Stimulated activated CD4-positive, alpha-beta T cell treated with anti-CD3 and anti-CD28 coated beads, Interleukin-2, amount 100 ng/mL, for 48 hours (primary cell): ENCODE measurements at regions not wholly inside any gene's neighbourhood (a gene's known extent, or its start where the extent isn't known, plus 50 kb on each side); places are given as distances from the start of the nearest gene placed in this dataset.
"Not testable (repeated sequence)": the region's sequence is repeated elsewhere in the genome, so short reads cannot be mapped to it uniquely, and the experiment has no call there.

Experiments used
- DNase-seq, 2 donors: peaks; one replicate each; pipeline ENCODE4 v3.0.0-alpha.2; 2020

DNA sequence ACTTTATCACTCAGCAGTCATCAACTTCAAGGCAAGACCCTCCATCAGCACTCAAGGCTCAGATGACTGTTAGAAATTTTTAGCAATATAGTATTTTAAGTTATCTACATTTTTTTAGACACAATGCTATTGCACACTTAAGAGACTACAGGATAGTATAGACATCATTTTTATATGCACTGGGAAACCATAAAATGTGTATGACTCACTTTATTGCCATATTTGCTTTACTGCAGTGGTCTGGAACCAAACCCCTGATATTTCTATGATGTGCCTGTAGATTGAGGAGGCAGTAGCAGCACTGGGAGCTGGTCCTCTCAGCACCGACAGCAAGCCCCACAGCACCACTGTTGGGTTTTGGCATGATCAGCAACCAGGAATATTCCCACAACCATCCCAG is 264.8 kb upstream of the HNRNPA3 start:
- DNase-seq, result no peak

DNA sequence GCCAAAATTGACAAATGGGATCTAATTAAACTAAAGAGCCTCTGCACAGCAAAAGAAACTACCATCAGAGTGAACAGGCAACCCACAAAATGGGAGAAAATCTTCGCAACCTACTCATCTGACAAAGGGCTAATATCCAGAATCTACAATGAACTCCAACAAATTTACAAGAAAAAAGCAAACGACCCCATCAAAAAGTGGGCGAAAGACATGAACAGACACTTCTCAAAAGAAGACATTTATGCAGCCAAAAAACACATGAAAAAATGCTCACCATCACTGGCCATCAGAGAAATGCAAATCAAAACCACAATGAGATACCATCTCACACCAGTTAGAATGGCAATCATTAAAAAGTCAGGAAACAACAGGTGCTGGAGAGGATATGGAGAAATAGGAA is 261.4 kb upstream of the HNRNPA3 start:
- DNase-seq, result not testable (repeated sequence)

DNA sequence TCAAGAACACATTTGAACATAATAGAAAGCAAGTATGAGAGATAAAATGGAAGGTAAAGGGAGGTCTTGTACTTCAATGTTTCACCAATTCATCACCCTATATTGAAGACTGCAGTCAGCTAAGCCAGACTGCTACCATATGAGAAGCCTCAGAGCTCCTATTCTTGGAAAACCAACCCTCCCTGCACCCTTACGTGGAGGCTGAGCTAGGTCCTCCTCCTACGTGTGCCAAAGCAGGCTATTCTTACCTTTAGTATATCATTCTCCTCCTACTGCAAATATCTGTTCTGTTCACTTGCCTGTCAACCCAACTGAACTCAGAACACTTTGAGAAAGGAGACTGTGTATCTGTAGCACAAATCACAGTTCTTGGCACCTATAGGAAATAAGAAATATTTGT is 255.8 kb upstream of the HNRNPA3 start:
- DNase-seq, result no peak

DNA sequence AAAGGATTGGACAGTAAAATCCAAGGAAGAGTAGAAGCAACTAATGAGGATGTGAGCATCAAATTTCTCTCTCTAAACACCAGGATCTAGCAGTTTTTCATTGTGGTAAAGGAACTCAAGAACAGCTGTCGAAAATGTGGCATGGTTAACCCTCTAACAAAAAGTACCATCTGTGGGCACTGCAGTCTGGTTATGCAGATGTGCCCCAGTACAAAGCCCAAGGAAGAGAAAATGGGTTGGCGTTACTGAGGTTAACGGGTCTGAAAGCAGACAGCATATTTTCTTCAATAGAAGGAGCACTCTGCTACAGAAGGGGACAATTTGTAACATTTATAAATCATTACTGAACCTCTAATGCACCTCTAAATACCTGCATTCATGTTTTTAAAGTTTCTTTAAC is 253.0 kb upstream of the HNRNPA3 start:
- DNase-seq, result no peak

DNA sequence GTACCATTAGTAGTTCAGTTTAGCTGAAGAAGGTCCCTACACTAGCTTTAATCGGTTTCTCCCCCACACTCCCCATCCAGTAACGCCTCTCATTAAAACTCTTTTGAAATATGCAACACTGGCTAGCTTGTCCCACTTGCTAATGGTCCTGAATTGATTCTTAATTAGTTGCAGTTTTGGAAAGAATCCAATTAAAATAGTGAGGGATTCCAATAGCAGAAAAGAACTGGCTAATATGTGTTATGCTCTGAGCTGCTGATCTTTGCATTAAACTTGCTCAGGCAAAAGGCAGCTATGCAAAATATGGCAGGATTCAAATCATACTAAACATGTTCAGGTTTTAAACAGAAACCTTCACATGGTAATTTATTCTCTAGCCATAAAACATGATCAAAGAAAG is 252.5 kb upstream of the HNRNPA3 start:
- no peak for DNase-seq

DNA sequence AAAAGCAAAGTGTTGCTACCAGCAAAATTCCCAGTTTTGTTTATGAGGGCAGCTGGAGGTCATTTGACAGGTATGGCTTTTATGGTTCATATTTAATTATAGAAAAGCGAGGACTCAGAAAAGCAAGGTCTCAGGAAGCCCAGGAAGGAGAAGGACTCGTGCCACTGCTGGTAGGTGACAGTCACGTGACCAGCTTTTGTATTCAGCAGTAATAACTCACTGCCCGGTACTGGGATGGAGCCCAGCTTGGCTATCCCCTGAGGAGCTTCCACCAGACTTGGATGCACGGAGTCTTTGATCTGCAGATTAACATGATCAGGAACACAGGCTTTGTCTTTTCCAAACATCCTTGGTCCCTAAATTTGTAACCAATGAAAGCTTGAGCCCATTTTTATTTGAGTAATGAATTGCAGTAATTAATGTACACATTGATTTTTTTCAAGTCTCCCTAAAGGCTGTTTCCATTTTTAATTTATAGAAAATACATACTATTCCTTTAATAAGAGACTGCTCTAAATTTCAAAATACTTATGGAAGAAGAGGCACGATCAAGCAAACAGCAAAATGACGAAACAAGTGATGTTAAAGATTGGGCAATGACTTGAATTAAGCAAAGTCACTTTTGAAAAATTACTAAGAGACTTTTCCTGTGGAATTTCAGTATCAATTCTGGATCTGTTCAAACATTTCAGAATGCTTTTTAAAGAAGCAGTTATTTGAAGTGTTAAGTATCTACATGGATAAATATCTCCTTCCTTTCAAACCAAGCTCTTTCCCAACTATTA is 251.7 kb upstream of the HNRNPA3 start:
- no peak for DNase-seq

DNA sequence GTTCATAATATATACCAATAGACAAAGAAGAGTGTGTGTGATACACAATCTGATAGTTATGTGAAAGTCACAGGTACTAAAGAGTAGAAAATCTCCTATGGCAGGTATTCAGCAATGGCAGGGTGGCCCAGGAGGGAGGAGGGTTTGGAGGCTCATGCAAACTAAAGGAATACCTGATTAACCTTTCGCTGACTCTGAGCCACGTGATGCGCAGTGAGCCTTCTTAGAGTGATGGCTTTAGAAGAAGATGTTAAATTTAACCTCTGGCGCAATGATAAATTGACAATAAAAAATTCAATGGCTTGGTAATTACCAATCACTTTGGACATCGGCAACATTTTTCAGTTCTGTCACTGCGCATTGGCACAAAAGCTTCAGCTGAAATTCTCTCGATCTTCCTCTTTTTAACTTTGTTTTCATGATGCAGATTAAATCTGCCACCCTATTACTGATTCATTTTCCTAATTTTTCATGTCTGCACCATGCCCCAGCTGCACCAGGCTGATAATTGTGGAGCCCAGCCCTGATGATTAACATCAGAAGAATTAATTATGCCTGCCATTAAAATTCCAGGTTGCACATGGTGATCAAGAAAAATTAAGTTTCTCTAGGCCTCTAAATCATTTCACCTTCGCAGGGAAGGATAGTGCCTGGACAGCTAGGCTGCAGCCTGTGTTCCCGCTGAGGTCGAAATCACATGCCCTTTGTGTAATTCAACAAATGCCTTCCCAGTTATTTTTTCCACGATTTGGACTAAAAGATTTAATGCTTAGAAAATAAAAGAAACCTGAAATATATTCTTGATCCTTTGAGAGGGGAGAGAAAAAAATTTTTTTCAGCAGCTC is 250.6 kb upstream of the HNRNPA3 start:
- no peak for DNase-seq

DNA sequence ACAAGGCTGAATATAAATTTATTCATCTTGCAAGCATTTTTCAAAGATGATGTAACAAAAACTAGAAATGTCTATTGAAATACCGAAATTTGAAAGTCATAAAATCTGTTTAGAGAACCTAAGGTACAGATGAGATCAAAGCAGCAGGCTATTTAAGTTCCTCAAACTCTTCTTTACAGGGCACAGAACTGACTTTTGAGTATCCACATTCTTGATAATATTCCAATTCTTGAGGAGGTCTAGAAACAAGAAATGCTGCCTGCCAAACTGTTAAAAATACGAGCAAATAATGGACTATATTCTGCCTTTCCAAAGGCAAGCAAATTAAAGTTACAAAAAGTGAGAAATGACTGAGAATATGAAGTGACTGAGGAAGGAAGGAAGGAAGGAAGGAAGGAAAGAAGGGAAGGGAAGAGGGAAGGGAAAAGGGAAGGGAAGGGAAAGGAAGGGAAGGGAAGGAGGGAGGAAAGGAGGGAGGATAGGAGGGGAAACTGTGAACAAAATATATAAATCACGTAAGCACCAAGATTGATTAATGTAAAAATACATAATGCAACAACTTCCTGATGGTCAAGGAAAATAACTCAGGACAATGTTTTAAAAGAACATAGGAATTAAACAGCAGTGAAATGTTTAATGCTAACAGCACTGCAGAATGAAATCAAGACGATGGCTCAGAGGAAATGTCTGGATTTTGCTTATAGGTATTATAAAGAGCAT is 248.9 kb upstream of the HNRNPA3 start:
- no peak for DNase-seq

DNA sequence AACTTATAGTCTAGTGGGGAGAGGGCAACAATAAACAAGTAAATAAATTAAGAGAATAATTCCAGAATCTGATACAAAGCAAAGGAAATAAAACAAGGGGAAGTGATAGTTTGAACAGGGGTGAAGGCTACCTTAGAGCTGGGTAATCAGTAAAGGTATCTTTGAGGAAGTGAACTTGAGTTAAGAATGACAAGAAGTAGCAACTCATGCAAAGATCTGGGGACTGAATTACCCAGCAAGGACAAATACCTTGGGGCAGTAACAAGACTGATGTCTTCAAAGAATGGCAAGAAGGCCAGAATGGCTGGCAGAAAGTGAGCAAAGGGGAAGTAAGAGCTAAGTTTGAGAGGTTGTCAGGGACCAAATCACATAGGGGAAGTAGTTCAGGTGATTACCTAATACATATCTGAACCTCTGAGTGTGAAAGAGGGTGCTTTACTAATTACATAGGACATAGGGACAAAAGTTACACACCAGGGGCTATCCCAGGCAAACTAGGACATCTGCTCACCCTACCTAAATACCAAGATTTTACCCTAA is 244.6 kb upstream of the HNRNPA3 start:
- DNase-seq, result no peak

DNA sequence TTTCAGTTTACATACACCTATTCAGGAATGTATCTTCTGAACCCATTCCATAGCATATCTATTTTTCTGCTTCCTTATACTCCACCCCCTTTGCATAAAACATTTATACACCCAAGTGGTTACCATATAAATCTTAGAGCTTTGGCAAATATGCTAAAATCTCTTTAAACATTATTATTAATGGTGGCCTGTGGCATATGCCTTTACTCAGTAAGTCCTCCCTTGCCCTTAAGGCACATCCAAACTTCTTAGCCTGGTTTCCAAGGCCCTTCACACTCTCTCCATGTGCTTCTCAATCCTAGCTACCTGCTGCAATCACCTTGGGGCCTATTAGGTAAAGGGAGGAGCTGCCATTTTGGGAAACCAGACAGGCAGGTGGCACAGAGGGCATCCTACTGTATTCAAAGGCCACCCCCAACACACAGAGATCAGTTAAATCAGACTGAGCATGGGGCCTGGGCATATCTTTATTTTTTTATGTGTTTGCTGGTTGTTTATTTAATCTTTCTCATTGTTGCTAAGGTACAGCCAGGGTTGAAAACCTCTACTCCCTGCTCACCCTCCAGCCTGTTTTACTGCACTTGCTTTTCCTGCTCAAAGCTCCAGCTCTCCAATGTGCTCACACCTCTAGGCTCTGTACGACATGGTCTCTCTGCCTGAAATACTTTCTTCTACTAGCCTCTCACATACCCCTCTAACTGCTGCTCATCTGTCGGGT is 242.8 kb upstream of the HNRNPA3 start:
- no peak for DNase-seq

DNA sequence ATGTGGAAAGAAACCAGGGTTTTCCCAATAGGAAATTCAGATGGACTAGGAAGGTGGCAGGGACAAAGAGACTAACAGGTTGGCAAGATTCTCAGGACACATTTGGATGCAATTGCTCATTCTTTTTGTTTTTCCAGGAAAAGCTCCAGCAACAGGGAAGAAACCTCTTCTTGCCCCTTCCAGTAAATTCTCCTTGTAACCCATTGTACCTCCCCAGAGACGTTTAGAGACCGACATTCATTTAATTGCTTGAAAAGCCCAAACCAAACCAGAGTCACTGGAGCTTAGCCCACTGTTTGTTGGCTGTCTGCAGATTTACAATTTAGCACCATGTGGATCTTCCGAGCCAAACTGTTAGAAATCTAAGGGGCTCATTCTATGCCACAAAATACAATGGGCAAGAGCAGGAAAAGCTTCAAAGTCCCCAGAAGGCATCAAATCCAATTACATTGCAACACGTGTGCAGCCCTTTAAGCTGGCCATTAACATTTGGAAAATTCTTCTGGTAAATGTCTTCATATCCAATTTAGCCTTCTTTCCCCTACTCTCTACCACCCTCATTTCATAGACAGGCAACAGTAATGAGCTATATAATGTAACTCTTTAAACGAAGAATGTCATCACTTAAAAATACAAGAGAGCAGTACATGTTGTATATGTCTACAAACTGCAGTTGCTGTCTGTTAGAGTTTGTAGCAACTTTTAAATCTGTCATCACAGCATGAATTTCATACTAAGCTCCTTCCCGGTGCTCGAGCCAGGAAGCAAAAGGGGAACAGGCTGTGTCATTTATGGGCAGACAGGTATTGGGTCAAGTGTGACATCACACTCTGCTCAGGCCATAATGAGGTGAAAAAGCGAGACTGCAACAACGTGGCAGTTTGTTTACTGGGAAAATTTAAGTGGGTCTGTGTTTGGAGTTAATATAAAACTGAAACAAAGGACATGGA is 235.6 kb upstream of the HNRNPA3 start:
- no peak for DNase-seq

DNA sequence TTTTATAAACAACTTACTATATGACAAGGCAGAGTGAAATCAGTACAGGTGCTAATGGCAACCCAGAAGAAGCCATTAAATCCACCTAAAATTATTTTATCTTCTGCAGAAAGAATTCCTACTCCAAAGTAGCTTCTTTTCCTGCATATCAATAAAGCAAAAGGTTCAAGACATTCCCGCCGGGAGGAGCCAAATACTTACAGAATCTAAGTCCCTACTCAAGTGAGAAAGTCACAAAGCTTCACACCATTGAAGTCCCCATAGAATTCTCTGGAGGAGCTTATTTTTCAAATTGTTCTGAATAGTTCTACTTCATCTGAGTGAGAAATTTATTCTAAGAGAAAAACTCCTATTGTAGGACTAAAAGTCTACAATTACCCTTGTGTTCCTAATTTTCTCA is 233.7 kb upstream of the HNRNPA3 start:
- no peak for DNase-seq

DNA sequence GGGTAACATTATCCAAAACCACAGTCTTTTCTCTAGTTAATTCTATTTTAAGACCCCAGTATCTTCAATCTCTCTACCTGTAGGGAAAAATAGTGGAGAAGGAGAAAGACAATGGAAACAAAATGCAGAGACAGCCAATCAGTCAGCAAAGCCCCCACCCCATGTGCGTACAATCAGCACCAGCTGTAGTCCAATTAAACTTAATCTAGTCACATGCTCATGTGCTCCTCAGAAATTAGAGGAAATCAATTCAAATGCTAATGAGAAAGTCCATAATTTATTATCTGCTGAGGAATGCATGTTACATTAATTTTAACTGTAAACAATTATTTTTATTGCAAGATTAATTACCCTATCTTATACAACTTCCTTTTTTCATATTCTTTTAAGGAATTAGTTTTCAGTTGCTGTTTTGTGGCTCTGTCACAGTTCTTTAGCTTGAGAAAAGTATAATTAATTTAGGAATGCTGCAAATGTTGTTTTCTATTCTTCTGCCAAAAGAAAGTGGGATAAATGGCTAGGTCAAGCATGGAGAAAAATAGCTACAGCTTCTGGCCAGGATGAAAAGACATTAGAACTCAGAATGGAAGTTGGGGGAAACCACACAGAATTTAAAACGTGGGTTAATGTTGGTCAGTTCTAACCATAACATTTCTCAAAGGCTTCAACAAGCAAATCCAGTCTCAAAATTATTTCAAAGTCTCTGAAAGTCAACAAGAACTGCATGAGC is 232.4 kb upstream of the HNRNPA3 start:
- DNase-seq, result no peak

DNA sequence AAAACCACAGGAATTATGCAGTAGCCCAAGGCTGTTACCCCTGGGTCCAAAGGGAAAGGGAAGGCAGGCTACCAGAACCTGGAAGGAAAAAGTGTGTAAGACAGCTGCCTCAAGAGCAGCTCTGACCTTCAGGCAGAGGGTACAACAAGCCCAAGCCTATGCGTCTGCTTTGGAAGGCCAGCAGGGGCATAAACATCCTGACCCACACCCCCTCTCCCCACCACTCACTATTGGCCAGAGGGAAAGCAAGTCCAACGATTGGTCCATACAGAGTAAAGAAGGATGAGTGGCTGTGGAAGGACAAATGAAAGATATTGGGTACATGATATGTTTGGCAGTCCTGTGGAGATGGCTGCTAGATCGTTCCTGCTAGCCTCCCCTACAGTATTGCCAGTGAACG is 227.6 kb upstream of the HNRNPA3 start:
- DNase-seq, result no peak

DNA sequence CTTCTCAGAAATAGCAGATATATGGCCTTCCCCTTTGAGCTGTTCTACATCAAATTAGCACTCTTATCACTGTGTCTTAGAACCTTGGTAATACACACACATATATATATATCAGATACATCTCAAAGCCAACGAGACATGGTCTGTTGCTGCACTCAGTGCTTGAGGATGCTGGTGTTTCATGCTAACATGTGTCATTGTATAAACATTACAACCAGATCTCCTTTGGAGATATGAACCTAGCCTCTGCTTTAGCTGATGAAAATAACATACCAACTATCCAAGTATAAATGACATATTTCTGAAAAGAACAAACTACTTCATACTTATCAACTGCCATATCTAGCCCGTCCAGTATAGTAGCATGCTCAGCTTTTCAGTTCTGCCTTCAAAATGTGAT is 226.7 kb upstream of the HNRNPA3 start:
- DNase-seq, result no peak

DNA sequence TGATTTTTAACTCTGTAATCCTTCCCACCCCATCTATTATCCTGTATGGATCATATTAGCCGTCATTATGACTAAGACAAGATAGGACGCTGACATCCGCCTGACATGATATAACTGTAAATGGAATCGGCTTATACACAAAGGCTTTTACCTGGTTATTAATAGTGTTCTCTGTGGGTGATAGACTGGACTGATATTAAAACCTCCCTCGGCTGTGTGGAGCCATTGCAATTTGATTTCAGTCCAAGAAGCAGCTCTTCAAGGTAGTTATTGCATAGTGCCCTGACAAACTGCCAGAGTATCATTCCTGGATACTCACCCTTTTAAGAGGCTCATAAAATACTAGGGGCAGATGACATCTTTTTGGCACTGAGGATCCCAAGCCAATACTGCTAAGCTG is 226.1 kb upstream of the HNRNPA3 start:
- DNase-seq, result no peak

DNA sequence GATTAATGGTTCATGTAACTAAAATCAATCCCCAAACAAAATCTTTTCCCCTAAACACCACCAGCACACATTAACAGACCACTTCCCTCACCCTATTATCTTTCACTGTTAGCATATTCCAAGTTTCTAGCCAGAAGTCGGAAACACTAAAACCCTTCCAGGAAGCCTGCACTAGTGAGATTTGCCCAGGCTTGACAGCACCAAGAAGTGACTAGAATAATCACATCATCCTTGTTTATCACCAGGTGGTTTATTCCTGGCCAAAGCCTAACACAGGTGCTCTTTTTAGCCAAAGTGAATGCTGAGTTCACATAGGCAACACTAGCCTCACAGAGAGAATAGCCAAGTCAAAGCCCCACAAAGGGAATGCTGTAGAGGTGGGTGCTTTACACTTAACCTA is 221.2 kb upstream of the HNRNPA3 start:
- DNase-seq, result no peak

DNA sequence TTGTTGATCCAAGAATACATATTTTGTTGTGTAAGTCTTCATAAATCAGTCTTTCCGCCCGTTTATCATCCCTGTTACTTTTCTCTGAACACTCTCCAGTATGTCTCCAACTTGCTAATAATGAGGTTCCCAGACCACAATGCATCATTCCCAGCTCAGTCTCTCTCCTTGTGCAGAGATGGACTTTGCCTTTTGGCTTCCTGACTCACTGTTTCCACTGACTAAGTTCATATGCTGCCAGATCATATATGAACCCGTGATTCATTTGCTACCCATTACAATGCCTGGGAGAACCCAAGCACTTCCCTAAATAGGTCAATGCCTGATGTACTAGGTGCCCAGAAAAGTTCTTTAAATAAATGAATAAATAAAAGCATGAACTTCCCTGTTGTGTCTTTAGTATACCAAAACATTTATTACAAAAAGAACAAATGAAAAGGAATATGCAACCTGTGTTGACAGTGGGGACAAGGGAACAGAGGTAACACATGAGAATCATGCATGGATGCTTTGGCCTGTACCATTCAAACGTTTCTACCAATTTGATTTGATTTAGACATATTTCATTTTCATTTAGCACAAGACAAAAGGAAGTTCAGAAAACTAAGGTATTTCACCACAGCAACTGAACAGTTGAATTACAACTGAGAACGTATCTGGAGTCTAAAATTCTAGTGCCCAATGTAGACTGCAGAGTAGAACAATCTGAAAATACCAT is 215.4 kb upstream of the HNRNPA3 start:
- peak; percentile 2 to 5 for DNase-seq

DNA sequence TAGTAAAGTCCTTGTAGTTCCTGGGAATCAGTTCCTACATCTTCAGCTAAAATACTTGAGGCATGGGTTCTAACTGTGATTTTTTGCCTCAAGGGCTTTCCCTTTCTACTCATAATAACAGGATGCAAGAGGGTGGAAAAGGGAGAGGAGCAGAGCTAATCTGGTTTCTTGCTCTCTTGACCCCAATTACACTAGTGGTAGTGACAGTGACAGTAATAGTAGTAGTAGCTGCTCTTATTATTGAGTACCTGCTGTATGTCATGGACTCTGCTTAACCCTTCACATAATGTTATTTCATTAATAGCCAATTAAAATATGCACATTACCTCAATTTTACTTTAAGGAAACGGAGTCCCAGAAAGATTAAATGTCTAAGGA is 214.8 kb upstream of the HNRNPA3 start:
- no peak for DNase-seq

DNA sequence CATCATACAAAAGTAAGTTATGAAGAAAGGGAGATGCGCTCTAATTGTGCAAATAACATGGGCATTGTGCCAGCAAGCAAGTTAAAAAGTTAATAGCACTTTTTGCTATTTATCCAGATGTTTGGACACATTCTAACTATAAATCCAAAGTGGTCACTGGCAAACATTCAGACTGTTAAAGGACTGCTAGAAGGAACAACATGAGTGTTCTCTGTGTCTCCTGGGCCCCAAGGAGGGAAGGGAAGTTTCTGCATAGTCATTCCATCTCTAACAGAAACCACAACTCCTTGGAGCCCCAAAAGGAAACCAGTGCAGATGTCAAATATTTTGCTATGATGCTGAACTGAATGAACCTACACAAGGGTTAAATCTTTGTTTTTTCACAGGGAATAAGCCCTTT is 213.3 kb upstream of the HNRNPA3 start:
- no peak for DNase-seq
